ENCODE measurements at regions not wholly inside any gene's neighbourhood (a gene's known extent, or its start where the extent isn't known, plus 50 kb on each side); places are given as distances from the start of the nearest gene placed in this dataset.
"Not testable (repeated sequence)": the region's sequence is repeated elsewhere in the genome, so short reads cannot be mapped to it uniquely, and the experiment has no call there.

- no peak for DNase-seq
Observed at GRCh38 chr10:28449382-28449781, 83.5 kb upstream of the WAC start.

GRCh38 chr10:28449926-28450325 is 83.0 kb upstream of the WAC start:
- DNase-seq: no peak

DNA sequence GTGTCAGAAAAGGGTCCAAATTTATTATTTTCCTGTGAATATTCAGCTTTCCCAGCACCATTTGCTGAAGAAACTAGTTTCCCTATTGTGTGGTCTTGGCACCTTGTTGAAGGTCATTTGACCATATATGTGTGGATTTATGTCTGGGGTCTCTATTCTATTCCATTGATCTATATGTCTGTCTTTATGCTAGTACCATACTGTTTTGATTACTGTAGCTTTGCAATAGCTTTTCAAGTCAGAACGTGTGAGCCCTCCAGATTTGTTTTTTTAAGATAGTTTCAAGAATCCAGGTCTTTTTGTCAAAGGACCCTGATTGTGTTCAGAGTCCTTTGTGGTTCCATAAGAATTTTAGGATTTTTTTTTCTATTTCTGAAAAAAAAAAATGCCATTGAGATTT is 79.0 kb upstream of the WAC start:
- no peak for DNase-seq

- DNase-seq: no peak
Observed at GRCh38 chr10:28457110-28457509, 75.8 kb upstream of the WAC start.

GRCh38 chr10:28457873-28458272 is 75.0 kb upstream of the WAC start:
- not testable (repeated sequence) for DNase-seq

GRCh38 chr10:28459453-28460144 is 73.3 kb upstream of the WAC start:
- DNase-seq: no peak

- no peak for DNase-seq
Observed at GRCh38 chr10:28463141-28463540, 69.8 kb upstream of the WAC start.

GRCh38 chr10:28463676-28464395 is 69.1 kb upstream of the WAC start:
- peak; percentile 41 to 75 for DNase-seq

- DNase-seq: no peak
Observed at GRCh38 chr10:28467615-28468014, 65.3 kb upstream of the WAC start.

- no peak for DNase-seq
Observed at GRCh38 chr10:28468707-28469483, 64.0 kb upstream of the WAC start.

GRCh38 chr10:28470873-28471651 is 61.9 kb upstream of the WAC start:
- no peak for DNase-seq

DNA sequence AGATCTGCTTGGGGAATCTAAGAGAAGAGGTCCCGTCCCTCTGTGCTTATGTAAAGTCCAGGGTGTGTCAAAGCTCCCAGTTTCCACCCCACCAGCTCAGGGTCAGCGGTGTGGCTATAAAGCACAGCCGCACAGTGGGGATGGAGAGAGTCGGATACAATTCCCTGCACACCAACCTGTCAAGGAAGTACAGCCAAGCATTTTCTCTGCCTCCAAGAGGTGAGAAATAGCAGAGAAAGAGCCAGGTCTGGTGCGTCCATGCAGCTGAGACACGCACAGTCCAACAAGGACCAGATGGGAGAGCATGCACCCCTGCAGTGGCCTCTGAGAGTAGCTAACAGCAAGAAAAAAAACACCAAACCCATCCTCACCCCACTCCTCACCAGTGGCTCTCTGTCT is 61.3 kb upstream of the WAC start:
- no peak for DNase-seq

GRCh38 chr10:28478646-28479045 is 54.3 kb upstream of the WAC start:
- no peak for DNase-seq

GRCh38 chr10:28479425-28479865 is 53.5 kb upstream of the WAC start:
- DNase-seq: no peak

- DNase-seq: no peak
Observed at GRCh38 chr10:28479927-28480627, 52.8 kb upstream of the WAC start.

DNA sequence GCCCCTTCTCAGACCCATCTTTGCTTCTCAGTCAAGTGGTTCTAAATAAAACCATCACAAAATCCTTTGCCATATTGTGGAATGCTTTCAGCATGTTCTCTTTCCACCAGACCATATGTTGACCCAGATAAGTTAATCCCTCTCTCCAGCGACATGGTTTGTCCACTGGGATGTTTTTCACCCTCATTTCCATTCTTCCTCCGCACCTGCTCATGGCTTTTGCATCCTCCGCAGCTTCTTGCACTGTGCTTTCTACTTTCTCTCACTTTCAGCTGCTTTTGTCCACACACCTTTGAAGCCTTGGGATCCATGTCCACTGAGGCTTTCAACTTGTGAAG is 52.3 kb upstream of the WAC start:
- no peak for DNase-seq

DNA sequence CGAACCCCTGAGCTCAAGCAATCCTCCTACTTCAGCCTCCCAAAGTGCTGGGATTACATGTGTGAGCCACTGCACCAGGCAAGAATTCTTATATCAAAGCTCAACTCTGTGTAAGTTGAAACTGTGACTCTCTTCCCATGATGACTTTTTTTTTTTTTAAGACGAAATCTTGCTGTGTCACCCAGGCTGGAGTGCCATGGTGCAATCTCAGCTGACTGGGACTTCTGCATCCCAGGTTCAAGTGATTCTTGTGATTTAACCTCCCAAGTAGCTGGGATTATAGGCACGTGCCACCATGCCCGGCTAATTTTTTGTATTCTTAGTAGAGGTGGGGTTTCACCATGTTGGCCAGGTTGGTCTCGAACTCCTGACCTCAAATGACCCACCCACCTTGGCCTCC is 51.6 kb upstream of the WAC start:
- not testable (repeated sequence) for DNase-seq

GRCh38 chr10:28481968-28482367 is 51.0 kb upstream of the WAC start:
- DNase-seq: no peak
